IPS-NIHi7 (cell line): ENCODE measurements at regions not wholly inside any gene's neighbourhood (a gene's known extent, or its start where the extent isn't known, plus 50 kb on each side); places are given as distances from the start of the nearest gene placed in this dataset.

Experiments used
- DNase-seq: peaks from one replicate; pipeline ENCODE4 v3.0.0; 2012; ENCODE audit warnings: mixed read lengths; ENCODE audit errors: extremely low spot score

DNA sequence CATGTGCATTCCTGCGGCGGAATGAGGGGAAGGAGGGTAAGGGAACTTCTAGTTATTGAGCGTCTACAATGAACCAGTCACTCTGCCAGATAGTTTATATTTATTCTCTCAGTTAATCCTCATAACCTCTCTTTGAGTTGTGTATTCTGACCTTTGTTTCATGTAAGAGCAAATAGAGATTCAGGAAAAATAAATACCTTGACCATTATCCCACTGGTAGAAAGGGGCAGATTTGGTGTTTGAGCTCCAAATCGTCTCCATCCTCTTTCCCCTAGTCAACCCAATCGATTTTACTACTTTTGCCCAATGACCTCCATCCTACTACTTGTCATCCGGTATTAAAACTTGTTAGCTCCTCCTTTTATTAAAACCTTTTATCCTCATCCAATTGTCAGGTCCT, 157.1 kb upstream of the SESN3 start:
- DNase-seq: no peak

DNA sequence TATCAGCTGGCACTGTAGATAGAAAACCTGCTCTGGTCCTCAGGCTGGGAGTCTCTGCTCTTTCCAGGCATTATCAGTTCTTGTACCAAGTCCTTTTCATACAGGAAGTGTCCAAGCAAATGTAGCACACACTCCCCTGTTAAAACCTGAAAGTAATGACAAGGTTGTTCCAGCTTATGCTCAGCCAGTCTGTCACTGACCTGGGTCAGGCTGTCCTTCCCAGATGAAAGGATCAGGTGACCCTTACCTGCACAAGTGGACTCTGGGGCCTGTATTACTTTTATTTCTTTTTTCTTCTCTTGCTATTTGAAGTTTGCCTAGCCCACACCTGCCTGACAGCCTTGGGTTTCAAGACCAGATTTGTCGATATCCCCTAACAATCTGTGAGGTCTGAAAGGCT, 156.3 kb upstream of the SESN3 start:
- no peak for DNase-seq

DNA sequence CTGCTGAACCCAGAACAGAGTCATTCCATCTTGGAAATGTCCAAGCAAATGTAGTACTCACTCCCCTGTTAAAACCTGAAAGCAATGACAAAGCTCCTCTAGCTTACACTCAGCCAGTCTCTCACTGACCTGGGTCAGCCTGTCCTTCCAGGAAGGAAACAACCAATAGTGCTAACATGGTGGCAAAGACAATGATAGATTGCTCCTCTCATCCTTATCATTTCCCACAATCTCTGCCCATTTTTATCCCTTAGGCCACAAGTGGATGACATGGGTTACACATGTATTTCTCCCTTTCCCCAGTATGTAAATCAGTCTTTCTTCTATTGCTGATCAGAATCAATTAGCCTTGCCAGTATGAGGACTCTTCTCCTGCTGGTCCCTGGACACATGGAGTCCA, 154.6 kb upstream of the SESN3 start:
- DNase-seq: no peak

DNA sequence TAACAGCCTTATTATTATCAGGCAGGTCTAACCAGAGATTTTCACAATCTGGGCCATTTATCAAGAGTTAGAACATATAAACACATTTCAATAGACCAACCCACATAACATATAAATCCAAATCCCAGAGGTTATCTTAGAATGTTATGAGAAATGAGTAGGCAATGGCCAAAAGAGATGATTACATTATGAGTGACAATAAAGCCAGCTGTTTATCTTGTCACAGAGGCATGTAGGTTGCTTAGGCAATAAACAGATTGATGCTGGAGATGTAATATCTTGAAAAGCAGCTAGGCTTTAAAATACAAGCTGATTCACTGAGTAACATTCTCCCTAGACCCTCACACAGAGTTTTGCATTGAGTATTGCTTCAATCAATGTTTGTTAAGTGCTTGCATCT, 148.5 kb upstream of the SESN3 start:
- no peak for DNase-seq

DNA sequence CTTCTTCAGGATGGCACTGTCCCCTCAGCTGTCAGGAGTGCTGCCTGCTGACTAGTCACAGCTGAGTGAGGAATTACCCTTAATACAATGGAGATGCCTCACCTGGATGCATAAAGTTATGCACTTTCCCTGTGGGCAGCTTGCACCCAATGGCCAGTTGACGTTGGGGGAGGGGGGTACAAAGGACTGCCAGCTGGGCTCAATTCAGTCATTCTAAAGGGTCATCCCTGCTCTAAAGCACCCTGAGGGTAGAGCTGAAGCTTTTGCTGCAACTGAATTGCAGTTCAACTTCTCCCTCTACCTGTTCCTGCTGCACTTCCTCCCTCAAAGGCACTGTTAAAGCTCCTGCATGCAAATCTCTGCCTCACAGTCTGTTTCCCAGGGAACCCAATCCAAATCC, 147.8 kb upstream of the SESN3 start:
- DNase-seq: peak; percentile 31

DNA sequence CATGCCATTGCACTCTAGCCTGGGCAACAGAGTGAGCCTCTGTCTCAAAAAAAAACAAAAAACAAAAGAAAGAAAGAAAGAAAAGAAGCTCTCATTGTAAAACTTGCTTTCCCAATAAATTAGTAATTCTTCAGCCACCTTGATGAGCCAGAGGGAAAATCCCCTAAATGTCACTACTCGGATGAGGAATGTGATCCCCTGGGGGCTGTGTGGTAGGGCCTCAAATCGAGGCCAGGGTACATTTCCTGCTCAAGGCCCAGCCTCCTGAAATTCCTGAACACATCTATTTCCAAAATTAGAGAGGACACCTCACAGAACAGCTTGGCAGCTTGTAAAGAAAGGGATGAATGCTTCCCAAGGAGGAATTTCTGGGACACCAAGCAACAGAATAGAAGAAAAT, 147.1 kb upstream of the SESN3 start:
- no peak for DNase-seq

DNA sequence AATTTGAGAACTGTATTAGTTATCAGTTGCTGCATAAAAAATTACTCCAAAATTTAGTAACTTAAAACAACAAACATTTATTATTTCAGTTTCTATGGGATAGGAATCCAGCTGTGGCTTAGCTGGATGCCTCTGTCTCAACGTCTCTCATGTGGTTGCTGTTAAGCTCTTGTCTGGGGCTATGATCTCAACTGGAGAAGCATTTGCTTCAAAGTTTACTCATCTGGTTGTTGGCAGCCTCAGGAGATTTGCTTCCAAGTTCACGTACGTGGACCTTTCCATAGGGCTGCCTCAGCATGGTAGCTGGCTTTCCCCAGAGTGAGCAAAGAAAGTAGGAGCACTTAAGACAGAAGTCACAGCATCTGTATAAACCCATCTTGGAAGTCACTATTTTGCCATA, 144.9 kb upstream of the SESN3 start:
- DNase-seq: no peak

DNA sequence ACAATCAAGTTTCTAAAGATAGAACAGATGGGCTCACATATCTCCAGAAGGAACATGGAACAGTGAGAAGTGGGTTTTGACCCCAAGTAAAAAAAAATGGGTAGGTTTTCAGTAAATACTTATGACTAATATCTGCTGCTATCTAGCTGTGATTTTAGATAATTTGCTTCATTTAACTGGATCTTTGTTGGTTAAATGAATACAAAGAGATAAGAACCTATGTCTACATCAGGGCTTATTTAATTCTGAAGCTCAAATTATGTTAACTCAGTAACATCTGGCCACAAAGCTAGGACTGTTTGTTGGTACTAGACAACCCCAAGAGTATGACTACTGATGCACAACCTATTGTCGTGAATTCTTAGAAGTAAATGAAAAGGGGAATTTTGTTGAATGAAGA, 144.4 kb upstream of the SESN3 start:
- no peak for DNase-seq

DNA sequence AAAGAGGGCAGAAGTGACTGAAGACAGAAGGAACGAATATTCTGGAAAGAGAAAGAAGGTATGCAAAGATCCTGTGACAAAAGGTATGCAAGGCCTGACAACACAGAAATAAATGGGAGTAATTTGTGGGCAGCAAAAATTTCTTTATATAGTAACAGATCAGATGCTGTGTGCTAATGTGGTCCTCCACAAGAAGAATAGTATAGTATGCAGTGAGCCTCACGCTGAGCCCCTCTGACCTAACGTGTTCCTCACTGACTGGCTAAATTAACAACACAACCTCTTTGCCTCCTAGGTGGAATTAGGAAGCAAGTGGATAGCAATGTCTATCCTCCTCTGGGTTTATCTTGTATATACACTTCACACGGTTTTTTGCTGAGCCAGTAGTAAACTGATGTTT, 143.1 kb upstream of the SESN3 start:
- DNase-seq: no peak

DNA sequence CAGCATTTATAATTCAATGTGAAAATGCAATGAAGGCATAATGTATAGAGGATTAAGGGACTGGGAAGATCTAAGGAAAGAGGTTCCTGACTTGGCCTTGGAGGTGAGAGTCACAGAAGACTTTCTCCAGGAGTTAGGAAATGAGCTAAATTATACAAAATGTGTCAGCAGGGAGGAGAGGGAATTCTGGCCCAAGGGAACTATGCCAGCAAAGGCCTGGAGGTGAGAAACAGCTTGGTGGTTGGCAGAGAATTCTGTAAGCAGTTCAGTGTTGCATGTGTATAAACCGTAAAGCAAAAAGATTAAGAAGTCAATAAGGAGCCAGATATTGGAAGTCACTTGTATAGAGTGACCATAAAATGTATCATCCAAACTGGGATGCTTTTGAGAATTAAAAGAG, 142.2 kb upstream of the SESN3 start:
- DNase-seq: no peak

DNA sequence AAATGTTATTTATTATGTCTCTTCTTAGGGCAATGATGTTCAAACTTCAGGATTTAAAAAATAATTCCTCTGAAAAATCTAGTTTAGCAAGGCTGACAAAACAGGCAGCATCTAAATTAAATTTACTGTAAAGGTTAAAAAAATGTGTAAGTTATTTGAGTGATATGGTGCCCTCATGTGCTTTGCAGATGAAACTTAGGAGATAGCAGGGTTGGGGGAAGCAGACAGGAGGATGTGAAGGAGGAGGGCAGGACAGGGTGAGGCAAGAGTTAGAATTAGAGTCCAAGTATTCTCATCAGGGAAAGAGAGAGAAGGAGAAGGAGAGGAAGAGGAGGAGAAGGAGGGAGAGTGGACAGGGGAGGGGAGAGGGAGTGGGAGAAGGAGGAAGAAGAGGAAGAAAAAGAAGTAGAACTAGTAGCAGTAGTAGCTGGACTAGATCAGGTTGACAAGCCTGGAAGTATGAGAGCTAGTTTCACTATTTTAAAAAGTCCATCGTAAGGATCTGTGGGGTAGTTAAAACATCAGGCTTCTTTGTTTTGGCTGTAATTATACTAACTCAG, 141.2 kb upstream of the SESN3 start:
- no peak for DNase-seq

DNA sequence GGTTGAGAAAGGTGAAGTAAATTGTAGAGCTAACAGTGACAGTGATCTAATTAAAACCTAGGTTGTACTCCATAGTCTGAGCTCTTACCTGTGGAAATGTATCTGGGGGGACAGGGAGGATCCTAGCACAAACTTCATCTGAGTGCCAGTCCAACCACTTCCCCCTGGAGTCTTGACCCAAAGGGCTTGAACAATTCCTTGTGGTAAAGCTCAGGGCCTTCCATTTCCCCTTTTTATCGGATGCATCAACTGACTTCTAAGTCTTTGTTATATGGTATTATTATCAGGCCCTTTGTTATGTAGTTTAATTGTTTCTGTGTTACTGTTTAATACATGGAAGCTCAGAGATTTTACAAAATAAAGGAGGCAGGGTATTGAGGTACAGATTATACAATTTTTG, 140.2 kb upstream of the SESN3 start:
- DNase-seq: no peak

DNA sequence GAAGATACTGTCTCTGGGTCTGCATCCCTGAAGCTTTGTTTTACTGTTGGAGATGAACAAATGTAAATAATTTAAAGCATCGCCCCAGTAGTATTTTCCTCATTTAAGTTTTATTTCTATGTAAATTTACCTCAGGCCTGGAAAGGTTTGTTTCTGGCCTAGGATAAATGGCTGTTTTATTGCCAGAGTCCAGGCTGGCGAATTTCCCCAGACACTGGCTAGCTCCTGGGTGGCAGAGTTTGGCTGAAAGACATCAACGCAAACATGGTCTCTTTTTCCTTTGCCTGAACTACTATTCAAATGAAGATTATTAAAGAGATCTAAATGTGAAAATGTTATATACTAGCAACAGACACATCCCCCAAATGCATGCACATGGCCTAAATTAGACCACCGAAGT, 136.7 kb upstream of the SESN3 start:
- no peak for DNase-seq

DNA sequence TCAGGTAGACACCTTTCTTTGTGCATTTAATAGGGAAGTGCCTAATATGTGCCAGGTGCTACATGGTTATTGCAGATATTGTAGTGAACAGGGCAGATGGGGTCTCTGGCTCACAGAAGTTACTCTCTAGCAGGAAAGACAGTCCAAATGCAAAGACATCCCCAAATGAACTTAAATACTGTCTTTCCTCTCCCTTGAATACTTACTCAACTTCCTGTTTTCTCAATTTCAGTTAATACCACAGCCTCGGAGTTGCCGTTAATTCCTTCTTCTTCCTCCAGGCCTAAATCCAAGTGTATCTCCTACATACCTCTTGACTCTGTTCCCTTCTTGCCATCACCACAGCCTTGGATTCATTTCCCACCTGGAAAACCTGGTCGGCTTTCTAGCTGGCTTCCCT, 134.3 kb upstream of the SESN3 start:
- DNase-seq: no peak

DNA sequence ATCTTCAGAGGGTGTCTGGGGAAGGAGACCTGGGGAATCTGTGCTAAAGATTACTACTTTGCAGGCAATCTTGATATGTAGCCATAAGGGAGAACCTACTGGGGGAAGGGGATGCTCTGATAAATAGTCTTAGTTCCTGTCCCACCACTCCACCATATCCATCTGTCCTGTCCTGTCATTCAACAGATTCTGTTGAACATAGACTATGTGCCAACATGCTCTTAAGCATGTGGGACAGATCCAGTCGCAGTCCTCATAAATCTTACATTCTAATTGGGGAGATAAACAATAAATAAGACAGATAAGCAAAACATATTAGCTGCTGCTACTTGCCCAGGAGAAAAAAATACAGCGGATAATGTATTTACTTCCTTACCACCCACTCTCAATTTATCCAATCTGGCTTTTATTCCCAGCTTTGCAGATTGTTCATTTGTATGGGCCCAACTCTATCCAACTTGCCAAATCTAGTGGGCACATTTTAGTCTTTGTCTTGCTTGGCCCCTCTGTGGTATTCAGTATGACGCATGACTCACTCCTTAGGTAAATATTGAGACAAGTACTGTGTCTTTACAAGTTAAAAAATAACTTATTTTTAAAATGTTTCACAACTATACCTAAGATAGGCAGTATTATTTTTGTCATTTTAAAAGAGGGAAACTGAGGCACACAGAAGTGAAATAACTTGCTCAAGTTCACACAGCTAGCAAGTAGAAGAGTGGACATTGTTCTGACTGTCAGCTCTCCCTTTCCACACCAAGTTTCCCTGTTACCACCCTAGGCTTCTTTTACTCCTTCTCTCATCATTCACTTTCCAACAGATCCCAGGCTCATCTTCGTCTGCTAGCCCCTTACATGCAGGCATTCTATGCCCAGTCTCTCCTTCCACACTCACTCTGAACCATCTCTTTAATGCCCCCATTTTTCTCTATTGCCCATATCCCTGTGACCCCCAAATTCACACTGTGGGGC, 133.6 kb upstream of the SESN3 start:
- DNase-seq: no peak

DNA sequence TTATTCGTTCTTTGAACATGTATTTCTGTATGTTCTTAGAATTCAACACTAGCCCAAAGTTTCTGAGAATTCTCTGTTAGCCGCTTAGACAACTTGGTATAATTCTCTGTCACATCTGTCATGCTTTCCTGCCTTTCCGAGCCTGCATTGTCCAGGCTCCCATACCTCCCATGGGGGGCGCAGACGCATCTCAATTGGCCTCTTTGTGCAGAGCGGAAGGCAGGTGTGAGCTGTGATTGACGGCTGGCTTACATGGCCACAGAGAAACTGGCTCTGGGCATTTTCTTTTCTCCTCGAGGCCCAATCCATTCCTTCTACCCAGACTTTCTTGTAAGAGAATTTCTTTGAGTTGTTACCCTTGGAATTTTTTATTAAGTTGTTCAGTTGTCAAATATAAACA, 132.7 kb upstream of the SESN3 start:
- DNase-seq: peak; percentile 76

DNA sequence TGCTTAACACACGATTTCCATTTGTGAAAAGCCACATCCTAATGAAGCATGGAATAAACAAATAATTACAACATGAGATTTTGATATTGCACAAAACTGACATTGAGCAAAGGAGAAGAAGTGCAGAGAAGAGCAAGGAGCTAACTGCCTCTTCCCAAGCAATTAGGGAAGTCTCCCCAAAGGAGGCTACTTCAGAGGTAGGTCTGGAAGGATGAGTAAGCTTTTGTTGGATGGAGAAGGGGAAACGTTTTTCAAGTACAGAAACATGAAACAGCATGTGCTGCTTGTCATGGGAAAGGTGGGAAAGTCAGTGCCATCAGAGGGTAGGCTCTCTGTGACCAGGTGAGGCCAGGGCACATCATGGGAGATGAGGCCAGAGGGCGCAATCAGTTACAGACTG, 132.2 kb upstream of the SESN3 start:
- no peak for DNase-seq

DNA sequence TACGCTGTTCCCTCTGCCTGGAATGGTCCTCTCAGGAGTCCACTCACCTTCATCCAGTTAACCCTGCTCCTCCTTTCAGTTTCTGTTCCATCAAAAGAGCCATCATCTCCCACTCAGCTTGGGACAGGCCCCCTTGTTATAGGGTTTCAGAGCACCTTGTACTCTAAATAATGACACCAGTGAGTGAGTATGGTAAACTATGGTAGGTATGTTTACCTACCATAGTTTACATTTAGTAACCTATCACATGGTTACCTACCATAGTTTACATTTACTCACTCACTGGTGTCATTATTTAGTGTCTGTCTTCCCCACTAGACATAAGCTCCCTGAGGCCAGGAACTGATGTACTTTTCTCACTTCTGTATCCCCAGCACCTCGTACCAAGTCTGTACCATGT, 130.2 kb upstream of the SESN3 start:
- no peak for DNase-seq

DNA sequence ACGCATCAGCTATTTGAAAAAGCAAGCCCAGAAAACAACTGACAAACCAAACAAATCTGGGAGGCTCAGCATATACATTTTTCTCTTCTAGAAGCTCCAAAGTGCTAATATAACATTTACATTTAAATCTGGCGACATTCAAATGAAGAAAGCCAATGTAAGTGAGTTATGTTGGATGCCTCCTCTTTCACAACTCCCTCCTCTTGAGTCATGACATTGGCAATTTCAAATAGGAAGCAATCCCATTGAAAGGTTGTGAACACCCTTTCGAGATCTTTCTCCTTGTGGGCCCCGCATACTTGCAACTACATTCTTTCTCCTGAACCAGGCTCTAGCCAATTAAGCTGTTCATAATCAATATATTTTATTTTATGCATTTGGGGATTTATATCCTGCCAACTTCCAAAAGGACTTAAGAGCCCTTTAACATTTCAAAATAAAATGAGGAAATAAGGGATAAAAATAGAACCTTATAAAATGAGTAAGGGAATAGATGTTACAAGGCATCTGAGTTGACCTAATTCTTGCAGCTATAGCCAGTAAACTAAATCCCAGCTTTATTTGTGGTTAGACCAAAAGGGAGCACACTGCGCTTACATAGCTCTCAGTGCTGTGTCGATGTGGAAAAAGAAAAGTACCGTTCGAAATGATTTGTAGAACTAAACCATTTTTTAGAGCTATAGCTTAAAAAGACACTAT, 129.5 kb upstream of the SESN3 start:
- no peak for DNase-seq

DNA sequence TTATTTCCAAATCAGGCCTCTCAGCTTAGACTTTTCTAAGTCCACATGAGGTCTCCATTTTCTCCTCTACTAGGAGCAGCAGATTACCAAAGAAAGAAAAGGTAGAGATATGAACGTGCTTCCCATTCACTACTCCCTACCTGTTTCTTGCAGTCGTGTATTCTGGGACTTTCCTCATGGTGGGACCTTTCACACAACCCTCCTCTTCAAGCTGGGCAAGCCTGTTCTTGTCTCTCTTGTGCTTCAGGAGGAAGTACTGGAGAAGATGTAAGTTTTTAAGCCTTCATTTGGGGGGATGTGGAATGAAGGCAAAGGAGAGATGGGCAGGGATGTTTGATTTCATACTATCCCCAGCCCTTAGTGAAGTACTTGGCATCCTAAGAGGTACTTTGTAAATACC, 128.8 kb upstream of the SESN3 start:
- DNase-seq: no peak

DNA sequence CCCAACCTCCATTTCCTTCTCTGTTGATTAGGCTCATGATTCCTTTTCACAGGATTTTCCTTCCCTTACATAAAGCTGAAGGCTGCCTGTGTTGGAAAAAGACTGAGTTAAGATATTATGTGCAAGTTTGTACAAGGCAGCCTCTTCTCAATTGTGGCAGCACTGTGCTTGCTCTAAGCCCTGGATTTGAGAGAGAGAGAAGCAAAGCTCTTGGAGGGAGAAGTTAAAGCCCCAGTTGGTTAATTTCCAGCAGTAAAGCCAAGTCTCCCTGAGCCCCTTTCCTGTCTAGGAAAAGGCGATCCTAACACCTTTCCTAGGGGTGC, 128.3 kb upstream of the SESN3 start:
- no peak for DNase-seq

DNA sequence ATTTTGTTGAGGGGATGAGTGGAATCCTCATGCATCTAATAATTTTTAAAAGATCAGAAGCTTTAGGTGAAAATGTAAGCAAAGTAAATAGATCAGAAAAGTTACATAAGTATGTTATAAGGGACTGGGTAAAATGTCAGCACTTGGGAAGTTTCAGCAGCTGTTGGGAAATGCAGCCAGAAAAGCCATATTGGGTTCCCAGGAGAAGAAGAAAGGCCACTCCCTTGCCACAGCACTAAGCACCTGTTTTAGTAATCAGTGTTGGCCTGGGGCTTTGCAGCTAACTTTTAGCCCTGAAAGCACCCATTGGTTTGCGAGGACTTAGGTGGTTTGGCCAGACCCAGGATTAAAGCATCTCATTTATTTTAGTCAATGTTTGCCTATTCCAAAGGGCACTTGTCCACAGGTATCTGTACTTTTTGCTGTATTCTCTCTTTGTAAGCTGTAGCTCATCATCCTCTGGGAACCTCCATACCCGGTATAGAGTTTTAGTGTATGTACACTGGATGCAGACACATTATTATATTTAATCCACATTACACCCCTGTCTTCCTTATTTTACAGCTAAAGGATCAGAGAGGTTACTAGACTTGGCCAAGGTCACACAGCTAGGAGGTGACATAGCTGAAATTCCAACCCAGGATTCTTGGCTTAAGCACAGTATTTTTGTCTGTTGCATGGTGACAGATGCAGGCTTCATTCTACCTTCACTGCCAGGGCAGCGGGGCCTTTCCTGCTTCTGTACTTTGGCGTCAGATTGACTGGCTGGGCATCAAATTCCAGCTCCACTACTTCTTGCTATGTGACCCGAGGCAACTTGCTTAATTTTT, 127.7 kb upstream of the SESN3 start:
- DNase-seq: no peak
